ENCODE measurements at regions not wholly inside any gene's neighbourhood (a gene's known extent, or its start where the extent isn't known, plus 50 kb on each side); places are given as distances from the start of the nearest gene placed in this dataset.

GRCh38 chr6:105485456-105485855 lies 82.6 kb upstream of the PREP start:
- TF ChIP-seq CTCF (IDR thresholded peaks at IDR 0.05; ENCODE audit: low read depth, low read length) = no peak
- no peak for TF ChIP-seq POLR2A (IDR thresholded peaks at IDR 0.05; ENCODE audit: extremely low read depth, insufficient read length)
- TF ChIP-seq MYC (IDR thresholded peaks at IDR 0.05; ENCODE audit: low read depth, low read length) = no peak
- no peak for TF ChIP-seq MAX (IDR thresholded peaks at IDR 0.05; ENCODE audit: low read depth, low read length)
